ENCODE measurements at regions not wholly inside any gene's neighbourhood (a gene's known extent, or its start where the extent isn't known, plus 50 kb on each side); places are given as distances from the start of the nearest gene placed in this dataset.
"Not testable (repeated sequence)": the region's sequence is repeated elsewhere in the genome, so short reads cannot be mapped to it uniquely, and the experiment has no call there.

GRCh38 chr20:19840111-19840710, 82.2 kb downstream of the RIN2 start:
- Histone ChIP-seq H3K36me3 (peaks cover 5% of the 10 kb centered on the region), H3K9me3 (peaks cover 0 to 7% of the 10 kb centered on the region in 2 donors), H3K4me1 (peaks cover 0 to 6% of the 10 kb centered on the region in 2 donors), H3K27me3 (no peaks in the 10 kb centered on the region), H3K4me3 (no peak overlapping the region), H3K27ac (no peak overlapping the region)
- no peak for DNase-seq (ENCODE audit: low spot score)
- TF ChIP-seq, protein P1, sequence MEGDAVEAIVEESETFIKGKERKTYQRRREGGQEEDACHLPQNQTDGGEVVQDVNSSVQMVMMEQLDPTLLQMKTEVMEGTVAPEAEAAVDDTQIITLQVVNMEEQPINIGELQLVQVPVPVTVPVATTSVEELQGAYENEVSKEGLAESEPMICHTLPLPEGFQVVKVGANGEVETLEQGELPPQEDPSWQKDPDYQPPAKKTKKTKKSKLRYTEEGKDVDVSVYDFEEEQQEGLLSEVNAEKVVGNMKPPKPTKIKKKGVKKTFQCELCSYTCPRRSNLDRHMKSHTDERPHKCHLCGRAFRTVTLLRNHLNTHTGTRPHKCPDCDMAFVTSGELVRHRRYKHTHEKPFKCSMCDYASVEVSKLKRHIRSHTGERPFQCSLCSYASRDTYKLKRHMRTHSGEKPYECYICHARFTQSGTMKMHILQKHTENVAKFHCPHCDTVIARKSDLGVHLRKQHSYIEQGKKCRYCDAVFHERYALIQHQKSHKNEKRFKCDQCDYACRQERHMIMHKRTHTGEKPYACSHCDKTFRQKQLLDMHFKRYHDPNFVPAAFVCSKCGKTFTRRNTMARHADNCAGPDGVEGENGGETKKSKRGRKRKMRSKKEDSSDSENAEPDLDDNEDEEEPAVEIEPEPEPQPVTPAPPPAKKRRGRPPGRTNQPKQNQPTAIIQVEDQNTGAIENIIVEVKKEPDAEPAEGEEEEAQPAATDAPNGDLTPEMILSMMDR (IDR thresholded peaks at IDR 0.05) = no peak

DNA sequence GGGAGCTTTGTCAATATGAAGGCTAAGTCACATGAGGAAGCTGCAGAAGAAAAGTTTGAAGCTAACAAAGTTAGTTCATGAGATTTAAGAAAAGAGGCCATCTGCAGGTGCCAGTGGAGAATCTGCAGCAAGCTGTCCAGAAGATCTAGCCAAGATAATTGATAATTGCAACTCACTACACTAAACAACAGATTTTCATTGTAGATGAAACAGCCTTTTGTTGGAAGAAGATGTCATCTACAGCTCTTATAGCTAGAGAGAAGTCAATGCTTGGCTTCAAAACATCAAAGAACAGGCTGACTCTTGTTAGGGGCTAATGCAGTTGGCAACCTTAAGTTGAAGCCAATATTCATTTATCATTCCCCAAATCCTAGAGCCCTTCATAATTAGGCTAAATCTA, 83.7 kb downstream of the RIN2 start:
- H3K27ac ChIP-seq = no peak overlapping the region
- peaks cover 5% of the 10 kb centered on the region for H3K36me3 ChIP-seq
- no peak overlapping the region for H3K4me3 ChIP-seq
- no peaks in the 10 kb centered on the region for H3K4me1 ChIP-seq
- H3K27me3 ChIP-seq = no peaks in the 10 kb centered on the region
- TF ChIP-seq, protein P1 (IDR thresholded peaks at IDR 0.05) = no peak
- DNase-seq (ENCODE audit: low spot score) = no peak
- H3K9me3 ChIP-seq = peaks cover 0 to 7% of the 10 kb centered on the region in 2 donors

DNA sequence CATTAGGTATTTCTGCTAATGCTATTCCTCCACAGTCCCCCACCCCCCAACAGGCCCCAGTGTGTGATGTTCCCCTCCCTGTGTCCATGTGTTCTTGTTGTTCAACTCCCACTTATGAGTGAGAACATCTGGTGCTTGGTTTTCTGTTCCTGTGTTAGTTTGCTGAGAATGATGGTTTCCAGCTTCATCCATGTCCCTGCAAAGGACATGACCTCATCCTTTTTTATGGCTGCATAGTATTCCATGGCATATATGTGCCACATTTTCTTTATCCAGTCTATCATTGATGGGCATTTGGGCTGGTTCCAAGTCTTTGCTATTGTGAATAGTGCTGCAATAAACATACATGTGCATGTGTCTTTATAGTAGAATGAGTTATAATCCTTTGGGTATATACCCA, 86.8 kb downstream of the RIN2 start:
- not testable (repeated sequence) for DNase-seq (ENCODE audit: low spot score); H3K4me3 ChIP-seq; H3K27me3 ChIP-seq; H3K27ac ChIP-seq; H3K9me3 ChIP-seq; H3K36me3 ChIP-seq
- H3K4me1 ChIP-seq = peaks cover 0 to 14% of the 10 kb centered on the region in 2 donors

- TF ChIP-seq, protein P1 (IDR thresholded peaks at IDR 0.05) = no peak
- Histone ChIP-seq H3K27ac (no peak overlapping the region), H3K4me1 (peaks cover 0 to 23% of the 10 kb centered on the region in 2 donors), H3K36me3 (no peaks in the 10 kb centered on the region), H3K27me3 (no peaks in the 10 kb centered on the region), H3K4me3 (no peak overlapping the region), H3K9me3 (peaks cover 0 to 4% of the 10 kb centered on the region in 2 donors)
- no peak for DNase-seq (ENCODE audit: low spot score)
Measured at GRCh38 chr20:19847383-19847782, 89.3 kb downstream of the RIN2 start.

DNA sequence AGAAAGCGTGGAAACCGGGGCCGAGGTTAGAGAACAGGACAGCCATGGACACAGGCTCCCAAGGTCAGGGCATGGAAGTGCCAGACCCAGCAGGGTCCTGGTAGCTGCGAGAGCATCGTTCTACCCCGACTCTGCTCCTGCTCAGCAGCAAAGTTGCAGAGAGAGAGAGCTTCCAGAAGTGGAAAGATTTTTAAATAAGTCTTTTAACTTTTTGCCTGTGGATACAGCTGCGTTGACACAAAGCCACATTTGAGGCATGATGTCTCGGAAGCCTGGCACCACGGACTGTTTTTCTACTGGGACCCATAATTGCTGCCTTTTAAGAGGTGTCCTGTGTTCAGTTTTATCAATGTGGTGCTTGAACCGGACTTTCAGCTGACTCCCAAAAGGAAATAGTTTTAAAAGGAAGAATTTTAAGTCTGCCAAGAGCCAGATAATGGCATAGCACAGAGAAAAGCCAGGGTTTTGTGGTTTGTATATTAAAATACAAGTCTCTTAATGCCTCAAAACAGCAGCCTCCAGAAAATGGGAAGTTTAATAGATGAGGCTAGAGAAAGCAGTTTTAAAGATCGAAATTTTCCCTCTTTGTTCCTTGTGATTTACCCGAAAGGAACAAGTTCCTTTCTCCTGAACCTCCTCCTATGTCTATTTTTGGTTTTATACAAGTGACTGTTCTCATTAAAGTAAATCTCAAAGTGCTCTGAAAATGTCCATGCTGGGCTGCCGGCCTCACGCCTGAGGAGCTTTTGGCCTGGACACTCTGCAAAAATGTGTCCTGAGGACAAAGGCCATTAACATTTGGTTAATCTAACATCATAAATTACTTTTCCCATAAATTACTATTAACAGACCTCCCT, 91.5 kb downstream of the RIN2 start:
- Histone ChIP-seq H3K27me3 (no peaks in the 10 kb centered on the region), H3K4me1 (peaks cover 0 to 23% of the 10 kb centered on the region in 2 donors), H3K27ac (peak overlapping the region; percentile 67 to 69), H3K36me3 (no peaks in the 10 kb centered on the region), H3K9me3 (no peaks in the 10 kb centered on the region), H3K4me3 (peak overlapping the region in 1 of 2 donors; percentile 4)
- TF ChIP-seq, protein P1 (IDR thresholded peaks at IDR 0.05) = no peak
- DNase-seq (ENCODE audit: low spot score) = no peak

- Histone ChIP-seq H3K4me3 (no peak overlapping the region), H3K9me3 (no peaks in the 10 kb centered on the region), H3K4me1 (peaks cover 0 to 23% of the 10 kb centered on the region in 2 donors), H3K36me3 (no peaks in the 10 kb centered on the region), H3K27me3 (no peaks in the 10 kb centered on the region), H3K27ac (peak overlapping the region; percentile 67 to 69)
- no peak for DNase-seq (ENCODE audit: low spot score)
- TF ChIP-seq, protein P1 (IDR thresholded peaks at IDR 0.05) = no peak
Measured at GRCh38 chr20:19850198-19850533, 92.1 kb downstream of the RIN2 start.
